Hematopoietic multipotent progenitor cell treated with erythropoietin and hydrocortisone succinate and interleukin-3 and kit ligand, for 17 days (in vitro differentiated cells): ENCODE measurements at regions not wholly inside any gene's neighbourhood (a gene's known extent, or its start where the extent isn't known, plus 50 kb on each side); places are given as distances from the start of the nearest gene placed in this dataset.
"Not testable (repeated sequence)": the region's sequence is repeated elsewhere in the genome, so short reads cannot be mapped to it uniquely, and the experiment has no call there.

Source experiments
- DNase-seq: peaks from one replicate; pipeline ENCODE4 v3.0.0-alpha.2; 2015; ENCODE audit warnings: low spot score

DNA sequence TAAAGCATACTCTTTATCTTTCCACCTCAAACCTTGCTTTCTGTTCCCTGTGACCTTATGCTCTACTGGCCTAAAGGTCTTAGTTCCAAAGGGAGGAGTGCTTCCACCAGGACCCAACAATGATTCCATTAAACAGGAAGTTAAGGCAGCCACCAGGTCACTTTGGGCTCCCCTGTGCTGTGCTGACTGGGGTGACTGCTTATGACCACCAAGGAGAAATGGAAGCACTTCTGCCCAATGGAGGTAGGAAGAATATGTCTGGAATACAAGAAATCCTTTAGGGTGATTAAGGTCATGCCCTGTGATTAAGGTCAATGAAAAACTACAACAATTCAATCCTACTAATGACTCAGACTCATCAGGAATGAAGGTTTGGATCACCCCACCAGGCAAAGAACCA, 233.8 kb upstream of the CDH11 start:
- DNase-seq: no peak

DNA sequence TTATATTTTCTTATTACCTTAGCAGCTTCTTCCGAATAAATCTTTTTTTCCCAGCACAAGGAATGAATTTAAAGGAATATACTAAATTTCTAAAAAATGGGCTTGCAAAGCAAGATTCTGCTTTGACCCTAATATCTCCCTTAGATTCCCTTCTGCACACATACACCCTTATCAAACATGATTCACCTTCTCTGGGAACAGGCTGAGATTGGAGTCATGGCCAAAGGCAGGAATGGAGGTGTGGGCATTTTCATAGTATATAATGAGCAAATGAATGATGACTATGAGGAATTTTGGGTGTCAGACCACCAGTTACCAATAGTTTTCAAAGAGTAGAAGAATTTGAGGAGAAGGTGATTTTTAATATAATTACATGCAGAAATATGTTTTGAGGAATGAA, 231.3 kb upstream of the CDH11 start:
- no peak for DNase-seq

- no peak for DNase-seq
These were observed 227.8 kb upstream of the CDH11 start for GRCh38 chr16:65349626-65350025.

- no peak for DNase-seq
These were observed 221.7 kb upstream of the CDH11 start for GRCh38 chr16:65343556-65343955.

- DNase-seq: no peak
These were observed 220.5 kb upstream of the CDH11 start for GRCh38 chr16:65342231-65342866.

GRCh38 chr16:65339062-65339461, 217.2 kb upstream of the CDH11 start:
- DNase-seq: no peak

DNA sequence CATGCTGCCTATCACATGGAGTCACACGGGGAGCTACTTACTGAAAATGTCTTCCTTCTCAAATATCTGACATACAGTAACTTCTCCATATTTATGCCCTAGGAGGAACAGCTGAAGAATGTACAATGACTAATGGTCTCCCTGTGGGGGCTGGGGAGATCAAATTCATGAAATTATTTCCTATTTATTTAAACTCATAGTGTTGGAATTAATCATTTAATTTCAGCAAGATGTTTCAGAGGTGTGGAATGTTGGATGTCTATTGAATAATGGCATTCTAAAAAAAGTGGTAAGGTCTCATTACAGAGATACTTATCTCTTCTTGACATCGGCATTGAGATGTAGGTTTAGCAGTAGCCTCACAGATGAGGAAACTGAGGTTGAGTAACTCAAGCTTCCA, 214.3 kb upstream of the CDH11 start:
- no peak for DNase-seq

DNA sequence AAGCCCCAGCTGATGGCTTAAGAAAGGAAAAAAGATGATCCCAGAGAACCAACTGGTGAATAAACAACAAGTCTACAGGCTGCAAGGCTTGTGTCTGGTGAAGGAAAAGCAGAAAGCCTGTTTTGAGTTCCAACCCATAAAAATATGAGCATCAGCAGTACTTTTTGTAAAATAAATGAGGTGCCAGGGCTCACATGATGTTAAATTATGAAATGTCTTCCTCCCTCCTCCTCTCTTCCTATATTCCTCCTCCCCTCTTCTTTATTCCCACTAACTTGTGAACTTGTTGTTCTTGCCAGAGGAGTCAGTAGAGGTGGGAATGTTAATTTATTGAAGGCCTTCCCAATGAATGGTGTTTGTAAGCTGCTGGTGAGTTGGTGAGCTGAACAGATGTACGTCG, 212.2 kb upstream of the CDH11 start:
- DNase-seq: no peak

- no peak for DNase-seq
These were observed 211.4 kb upstream of the CDH11 start for GRCh38 chr16:65333283-65333682.

DNA sequence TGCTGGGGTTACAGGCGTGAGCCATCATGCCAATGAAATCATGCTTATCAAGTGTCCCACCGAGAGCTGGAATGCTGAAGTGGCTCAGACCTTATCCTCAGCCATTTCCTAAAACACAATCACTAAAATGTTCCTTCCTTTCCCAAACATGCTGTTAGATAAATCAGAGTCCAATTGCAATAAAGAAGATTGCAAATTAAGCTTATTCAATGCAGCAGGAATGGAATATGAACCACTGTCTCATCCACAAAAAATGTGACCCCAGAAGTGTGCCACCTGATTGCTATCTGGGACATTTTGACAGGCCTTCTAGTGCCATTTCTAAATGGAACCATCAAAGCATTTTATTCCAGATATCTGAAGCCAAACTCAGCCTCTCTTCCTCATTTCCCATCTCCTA, 205.5 kb upstream of the CDH11 start:
- DNase-seq: no peak

DNA sequence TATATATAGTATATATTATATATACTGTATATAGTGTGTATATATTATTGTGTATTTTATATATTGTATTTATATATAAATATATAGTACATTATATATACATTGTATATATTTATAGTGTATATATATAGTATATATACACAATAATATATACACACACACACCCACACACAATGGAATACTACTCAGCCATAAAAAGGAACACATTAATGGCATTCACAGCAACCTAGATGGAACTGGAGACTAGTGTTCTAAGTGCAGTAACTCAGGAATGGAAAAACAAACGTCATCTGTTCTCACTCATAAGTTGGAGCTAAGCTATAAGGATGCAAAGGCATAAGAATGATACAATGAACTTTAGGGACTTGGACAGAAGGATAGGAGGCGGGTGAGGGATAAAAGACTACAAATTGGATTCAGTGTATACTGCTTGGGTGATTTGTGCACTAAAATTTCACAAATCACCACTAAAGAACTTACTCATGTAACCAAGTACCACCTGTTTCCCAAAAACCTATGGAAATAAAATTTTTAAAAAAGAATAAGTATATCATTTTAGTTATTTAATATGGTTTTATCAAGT, 201.9 kb upstream of the CDH11 start:
- no peak for DNase-seq

DNA sequence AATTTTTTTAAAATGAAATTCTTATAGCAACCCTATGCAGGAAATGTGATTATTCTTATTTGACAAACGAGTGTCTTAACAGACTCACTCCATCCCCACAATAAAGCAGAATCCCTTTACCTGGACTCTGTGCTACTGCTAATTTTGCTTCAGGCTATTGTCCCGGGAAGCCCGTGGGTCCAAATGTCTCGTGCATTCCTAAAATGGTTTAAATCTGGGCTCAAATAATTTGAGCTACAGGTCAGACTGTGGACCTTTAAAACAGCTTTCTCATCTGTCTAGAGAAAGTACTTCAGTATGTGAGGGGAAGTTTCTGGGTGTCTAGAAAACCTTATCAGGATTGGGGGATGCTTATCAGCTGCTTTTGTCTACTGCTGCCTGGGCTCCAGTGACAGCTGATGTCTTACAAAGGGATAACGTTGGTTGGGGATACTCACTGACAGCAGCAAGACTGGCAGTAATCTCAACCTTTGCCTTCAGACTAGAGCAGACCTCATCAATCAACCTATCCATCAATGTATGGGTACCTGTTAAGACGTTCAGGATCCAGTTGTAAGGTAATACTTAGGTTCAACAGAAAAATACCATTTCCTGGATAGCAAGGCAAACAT, 197.9 kb upstream of the CDH11 start:
- DNase-seq: no peak

DNA sequence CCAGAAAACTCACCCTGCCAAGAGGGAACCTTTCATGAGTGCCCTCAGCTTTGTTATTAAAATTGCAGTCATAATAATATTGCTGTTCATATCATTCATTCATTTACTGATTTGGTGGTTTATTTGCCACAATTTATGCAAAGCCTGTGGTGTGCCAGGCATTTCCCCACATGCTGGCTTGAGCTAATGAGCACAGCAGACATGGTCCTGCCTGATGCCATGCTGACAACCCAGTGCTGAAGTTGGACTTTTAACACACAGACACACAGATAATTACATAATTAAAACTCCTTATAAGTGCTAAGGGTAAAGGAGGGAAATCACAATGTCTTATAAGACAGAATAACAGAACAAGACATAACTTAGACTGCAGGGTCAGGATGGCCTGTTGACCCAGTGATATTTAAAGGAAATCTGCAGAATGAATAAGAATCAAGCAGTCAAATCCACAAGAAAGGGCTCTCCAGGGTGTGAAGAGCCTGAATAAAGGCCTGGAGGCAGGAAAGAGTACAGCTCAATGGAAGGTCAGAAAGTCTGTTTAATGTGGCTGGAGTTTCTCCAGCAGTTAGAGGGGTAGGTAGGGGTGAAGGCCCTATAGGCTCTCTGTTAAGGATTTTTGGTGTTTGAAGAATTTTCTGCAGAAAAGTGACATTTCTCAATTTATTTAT, 196.9 kb upstream of the CDH11 start:
- DNase-seq: no peak

DNA sequence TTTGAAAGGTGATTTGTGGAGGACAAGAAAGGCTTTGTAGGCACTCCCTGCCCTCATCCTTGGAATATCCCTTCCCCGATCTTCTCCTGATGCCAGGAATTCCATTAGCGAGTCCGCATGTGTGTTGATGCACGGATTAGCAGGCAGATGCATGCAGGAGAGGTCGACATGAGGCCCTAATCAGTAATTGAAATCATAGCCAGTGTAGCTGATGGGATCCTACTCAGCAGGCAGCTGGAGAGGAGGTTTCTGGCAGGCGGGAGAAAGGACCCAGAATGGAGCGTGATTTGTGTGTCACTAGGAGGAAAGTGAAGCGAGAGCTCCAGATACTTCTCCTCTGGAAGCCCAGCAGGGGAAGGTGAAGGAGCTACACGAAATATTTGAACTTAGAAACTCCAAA, 196.3 kb upstream of the CDH11 start:
- DNase-seq: no peak

- no peak for DNase-seq
These were observed 194.9 kb upstream of the CDH11 start for GRCh38 chr16:65316808-65317207.

GRCh38 chr16:65315081-65315780, 193.4 kb upstream of the CDH11 start:
- no peak for DNase-seq

- no peak for DNase-seq
These were observed 192.8 kb upstream of the CDH11 start for GRCh38 chr16:65314627-65315008.

DNA sequence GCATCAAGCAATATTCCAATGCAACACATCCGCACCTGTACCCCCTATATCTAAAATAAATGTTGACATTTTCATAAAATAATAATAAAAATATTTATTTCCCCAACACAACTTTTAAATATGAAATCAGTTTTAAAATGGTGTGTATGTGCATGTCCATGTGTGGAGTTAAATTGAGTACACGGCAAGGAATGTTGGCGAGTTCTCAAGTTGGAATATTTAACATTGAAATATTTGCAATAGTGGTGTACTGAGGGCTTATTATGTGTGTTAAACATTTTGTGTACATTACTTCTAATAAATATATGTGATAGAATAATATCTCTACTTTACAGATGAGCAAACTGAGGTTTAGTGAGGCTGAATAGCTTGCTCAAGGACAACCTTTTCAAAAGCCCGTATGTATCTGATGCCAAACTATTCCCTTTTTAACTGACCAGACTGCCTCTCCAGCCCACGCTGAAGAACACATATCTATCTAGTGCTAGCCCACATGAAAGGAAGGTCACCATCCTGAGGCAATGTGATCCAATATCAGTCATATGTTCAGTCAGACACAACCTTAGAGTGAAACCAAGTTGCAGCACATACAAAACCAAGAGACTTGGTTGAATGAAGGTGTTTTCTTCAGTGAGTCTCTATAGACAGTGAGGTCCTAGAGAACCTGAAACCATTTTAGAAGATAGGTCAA, 192.2 kb upstream of the CDH11 start:
- DNase-seq: no peak

DNA sequence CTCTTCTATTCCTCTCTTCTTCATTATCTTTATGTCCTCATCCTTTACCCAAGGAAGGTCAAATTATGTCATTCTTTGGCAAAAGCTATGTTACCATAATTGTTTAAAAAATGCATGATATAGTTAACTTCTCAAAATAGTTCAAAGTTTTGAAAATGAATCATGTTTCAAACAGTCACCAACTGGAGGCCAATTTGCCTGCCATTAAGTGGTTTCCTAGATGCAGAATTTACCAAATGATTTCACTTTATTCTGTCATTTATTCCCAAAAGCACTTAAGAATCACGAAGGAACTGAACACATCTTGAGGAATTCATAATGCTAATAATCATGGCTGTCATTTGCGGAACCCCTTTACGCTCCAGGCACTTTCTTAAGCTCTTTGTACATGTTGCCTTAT, 190.9 kb upstream of the CDH11 start:
- DNase-seq: no peak

GRCh38 chr16:65312071-65312470, 190.2 kb upstream of the CDH11 start:
- no peak for DNase-seq

DNA sequence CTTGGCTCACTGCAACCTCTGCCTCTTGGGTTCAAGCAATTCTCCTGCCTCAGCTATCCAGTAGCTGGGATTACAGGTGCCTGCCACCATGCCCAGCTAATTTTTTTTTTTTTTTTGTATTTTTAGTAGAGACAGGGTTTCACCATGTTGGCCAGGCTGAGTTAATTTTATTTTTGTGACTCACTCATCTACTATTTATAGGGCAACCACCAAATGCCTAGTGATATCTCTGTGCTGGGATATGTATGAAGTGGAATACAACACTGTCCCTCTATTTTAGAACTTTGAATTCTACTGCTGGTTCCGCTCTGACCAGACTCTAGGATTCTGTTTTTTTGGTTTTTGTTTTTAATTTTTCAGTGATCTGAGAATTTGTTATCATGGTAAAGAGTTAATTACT, 188.6 kb upstream of the CDH11 start:
- not testable (repeated sequence) for DNase-seq

- no peak for DNase-seq
These were observed 187.5 kb upstream of the CDH11 start for GRCh38 chr16:65309354-65309753.
